Erythroblast (primary cell): ENCODE measurements at regions not wholly inside any gene's neighbourhood (a gene's known extent, or its start where the extent isn't known, plus 50 kb on each side); places are given as distances from the start of the nearest gene placed in this dataset.

ENCODE experiments used
- GATA1 ChIP-seq: IDR thresholded peaks from 2 replicates; pipeline ENCODE4 v1.6.1; 2011; ENCODE audit warnings: low read depth, mild to moderate bottlenecking, control low read depth, low read length, moderate library complexity
- POLR2A ChIP-seq: IDR thresholded peaks from 2 replicates; pipeline ENCODE4 v1.6.1; 2011; ENCODE audit warnings: mild to moderate bottlenecking, low read length

GRCh38 chr6:133160536-133160935 lies 80.6 kb upstream of the EYA4 start:
- TF ChIP-seq POLR2A (no peak), GATA1 (no peak)
